ENCODE measurements at regions not wholly inside any gene's neighbourhood (a gene's known extent, or its start where the extent isn't known, plus 50 kb on each side); places are given as distances from the start of the nearest gene placed in this dataset.
"Not testable (repeated sequence)": the region's sequence is repeated elsewhere in the genome, so short reads cannot be mapped to it uniquely, and the experiment has no call there.

- no peak for DNase-seq
Observed at GRCh38 chr9:3658964-3659363, 133.2 kb upstream of the RFX3 start.

- no peak for DNase-seq
Observed at GRCh38 chr9:3656224-3656623, 130.4 kb upstream of the RFX3 start.

GRCh38 chr9:3650994-3651622 is 125.3 kb upstream of the RFX3 start:
- no peak for DNase-seq

- no peak for DNase-seq
Observed at GRCh38 chr9:3648722-3649246, 123.0 kb upstream of the RFX3 start.

- DNase-seq: no peak
Observed at GRCh38 chr9:3648266-3648665, 122.5 kb upstream of the RFX3 start.

- peak; percentile 8 for DNase-seq
Observed at GRCh38 chr9:3647652-3648051, 121.9 kb upstream of the RFX3 start.

GRCh38 chr9:3646226-3646625 is 120.4 kb upstream of the RFX3 start:
- DNase-seq: no peak

- not testable (repeated sequence) for DNase-seq
Observed at GRCh38 chr9:3642075-3642474, 116.3 kb upstream of the RFX3 start.

GRCh38 chr9:3629495-3629894 is 103.7 kb upstream of the RFX3 start:
- DNase-seq: no peak

GRCh38 chr9:3628239-3628638 is 102.4 kb upstream of the RFX3 start:
- no peak for DNase-seq

- DNase-seq: no peak
Observed at GRCh38 chr9:3608011-3608410, 82.2 kb upstream of the RFX3 start.

GRCh38 chr9:3600672-3601071 is 74.9 kb upstream of the RFX3 start:
- DNase-seq: no peak

GRCh38 chr9:3597792-3598191 is 72.0 kb upstream of the RFX3 start:
- no peak for DNase-seq

GRCh38 chr9:3586066-3586465 is 60.3 kb upstream of the RFX3 start:
- DNase-seq: no peak

GRCh38 chr9:3585606-3586005 is 59.8 kb upstream of the RFX3 start:
- DNase-seq: no peak

- no peak for DNase-seq
Observed at GRCh38 chr9:3578786-3579185, 53.0 kb upstream of the RFX3 start.

GRCh38 chr9:3576328-3576727 is 50.5 kb upstream of the RFX3 start:
- no peak for DNase-seq

- DNase-seq: no peak
Observed at GRCh38 chr9:3575821-3576220, 50.0 kb upstream of the RFX3 start.
